ENCODE measurements at regions not wholly inside any gene's neighbourhood (a gene's known extent, or its start where the extent isn't known, plus 50 kb on each side); places are given as distances from the start of the nearest gene placed in this dataset.

- no peak for TF ChIP-seq CTCF (conservative IDR thresholded peaks at IDR 0.05; ENCODE audit: low read length)
- DNase-seq (ENCODE audit: low read depth) = no peak
- H3K4me3 ChIP-seq (ENCODE audit: low read length) = no peak overlapping the region
Observed at GRCh38 chr12:86521870-86522269, 265.7 kb upstream of the MGAT4C start.

- TF ChIP-seq CTCF (conservative IDR thresholded peaks at IDR 0.05; ENCODE audit: low read length) = no peak
- H3K4me3 ChIP-seq (ENCODE audit: low read length) = no peak overlapping the region
- no peak for DNase-seq (ENCODE audit: low read depth)
Observed at GRCh38 chr12:86513226-86513625, 257.0 kb upstream of the MGAT4C start.

- TF ChIP-seq CTCF (conservative IDR thresholded peaks at IDR 0.05; ENCODE audit: low read length) = no peak
- no peak for DNase-seq (ENCODE audit: low read depth)
- H3K4me3 ChIP-seq (ENCODE audit: low read length) = no peak overlapping the region
Observed at GRCh38 chr12:86496595-86496994, 240.4 kb upstream of the MGAT4C start.

GRCh38 chr12:86484473-86484872 is 228.3 kb upstream of the MGAT4C start:
- H3K4me3 ChIP-seq (ENCODE audit: low read length) = no peak overlapping the region
- DNase-seq (ENCODE audit: low read depth) = no peak
- TF ChIP-seq CTCF (conservative IDR thresholded peaks at IDR 0.05; ENCODE audit: low read length) = no peak

- H3K4me3 ChIP-seq (ENCODE audit: low read length) = no peak overlapping the region
- no peak for DNase-seq (ENCODE audit: low read depth)
- no peak for TF ChIP-seq CTCF (conservative IDR thresholded peaks at IDR 0.05; ENCODE audit: low read length)
Observed at GRCh38 chr12:86473231-86473630, 217.0 kb upstream of the MGAT4C start.

- H3K4me3 ChIP-seq (ENCODE audit: low read length) = no peak overlapping the region
- no peak for DNase-seq (ENCODE audit: low read depth)
- no peak for TF ChIP-seq CTCF (conservative IDR thresholded peaks at IDR 0.05; ENCODE audit: low read length)
Observed at GRCh38 chr12:86456776-86457175, 200.6 kb upstream of the MGAT4C start.

- no peak overlapping the region for H3K4me3 ChIP-seq (ENCODE audit: low read length)
- DNase-seq (ENCODE audit: low read depth) = no peak
- TF ChIP-seq CTCF (conservative IDR thresholded peaks at IDR 0.05; ENCODE audit: low read length) = no peak
Observed at GRCh38 chr12:86456241-86456640, 200.1 kb upstream of the MGAT4C start.

All from AG10803 (cell line).